SK-N-SH treated with all-trans-retinoic acid at 6 μM for 48 hours (cell line): ENCODE measurements at regions not wholly inside any gene's neighbourhood (a gene's known extent, or its start where the extent isn't known, plus 50 kb on each side); places are given as distances from the start of the nearest gene placed in this dataset.

Source experiments
- ISL1 ChIP-seq: fragments of 250-450 bp; sonication (Bioruptor Pico); IDR thresholded peaks from 2 replicates; pipeline ENCODE4 v2.1.2; 2022; ENCODE audit warnings: mild to moderate bottlenecking, moderate library complexity
- ZFP30 ChIP-seq: fragments of 450-650 bp; formaldehyde crosslinking; IDR thresholded peaks from 2 replicates; pipeline ENCODE4 v1.5.0; 2022; ENCODE audit warnings: mild to moderate bottlenecking, moderate library complexity
- ZNF565 ChIP-seq: fragments of 450-650 bp; formaldehyde crosslinking; conservative IDR thresholded peaks from 2 replicates; pipeline ENCODE4 v1.5.0; 2020; ENCODE audit warnings: low read depth, mild to moderate bottlenecking, moderate library complexity

GRCh38 chr1:55321942-55322341 lies 106.8 kb upstream of the USP24 start:
- TF ChIP-seq ZNF565 (CRISPR knock-in tag) (no peak), ZFP30 (CRISPR knock-in tag) (no peak), ISL1 (no peak)
